ENCODE measurements at regions not wholly inside any gene's neighbourhood (a gene's known extent, or its start where the extent isn't known, plus 50 kb on each side); places are given as distances from the start of the nearest gene placed in this dataset.

DNA sequence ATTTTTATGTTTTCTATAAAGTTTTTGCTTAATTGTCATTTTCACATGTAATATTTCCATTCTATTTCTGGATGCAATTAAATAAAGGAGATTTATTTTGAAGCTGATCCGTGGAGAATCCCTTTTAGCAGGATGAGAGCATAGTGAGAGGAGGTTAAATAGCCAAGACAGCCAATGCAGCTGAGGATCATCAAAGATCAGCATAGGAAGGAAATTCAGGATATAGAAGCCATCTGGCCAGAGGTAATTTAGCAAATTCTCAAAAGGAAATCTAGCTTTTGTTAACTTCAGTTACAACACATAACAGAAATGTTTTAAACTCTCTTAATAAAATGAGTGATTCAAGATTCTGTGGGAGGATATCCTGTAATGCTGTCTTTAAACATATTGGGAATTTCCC, 122.8 kb upstream of the PDE3A start:
- no peaks in the 10 kb centered on the region for H3K4me1 Mint-ChIP-seq (ENCODE audit: unreplicated experiment)
- no peaks in the 10 kb centered on the region for H3K27me3 Mint-ChIP-seq (ENCODE audit: unreplicated experiment)
- TF ChIP-seq, protein P1, sequence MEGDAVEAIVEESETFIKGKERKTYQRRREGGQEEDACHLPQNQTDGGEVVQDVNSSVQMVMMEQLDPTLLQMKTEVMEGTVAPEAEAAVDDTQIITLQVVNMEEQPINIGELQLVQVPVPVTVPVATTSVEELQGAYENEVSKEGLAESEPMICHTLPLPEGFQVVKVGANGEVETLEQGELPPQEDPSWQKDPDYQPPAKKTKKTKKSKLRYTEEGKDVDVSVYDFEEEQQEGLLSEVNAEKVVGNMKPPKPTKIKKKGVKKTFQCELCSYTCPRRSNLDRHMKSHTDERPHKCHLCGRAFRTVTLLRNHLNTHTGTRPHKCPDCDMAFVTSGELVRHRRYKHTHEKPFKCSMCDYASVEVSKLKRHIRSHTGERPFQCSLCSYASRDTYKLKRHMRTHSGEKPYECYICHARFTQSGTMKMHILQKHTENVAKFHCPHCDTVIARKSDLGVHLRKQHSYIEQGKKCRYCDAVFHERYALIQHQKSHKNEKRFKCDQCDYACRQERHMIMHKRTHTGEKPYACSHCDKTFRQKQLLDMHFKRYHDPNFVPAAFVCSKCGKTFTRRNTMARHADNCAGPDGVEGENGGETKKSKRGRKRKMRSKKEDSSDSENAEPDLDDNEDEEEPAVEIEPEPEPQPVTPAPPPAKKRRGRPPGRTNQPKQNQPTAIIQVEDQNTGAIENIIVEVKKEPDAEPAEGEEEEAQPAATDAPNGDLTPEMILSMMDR (IDR thresholded peaks at IDR 0.05; ENCODE audit: unreplicated experiment) = no peak
- no peak for DNase-seq (ENCODE audit: low spot score)
- no peaks in the 10 kb centered on the region for H3K36me3 Mint-ChIP-seq (ENCODE audit: low read depth, unreplicated experiment)
- H3K9me3 Mint-ChIP-seq (ENCODE audit: unreplicated experiment) = no peaks in the 10 kb centered on the region
- no peak overlapping the region for H3K27ac Mint-ChIP-seq (ENCODE audit: unreplicated experiment)
- no peak overlapping the region for H3K4me3 Mint-ChIP-seq (ENCODE audit: unreplicated experiment)

DNA sequence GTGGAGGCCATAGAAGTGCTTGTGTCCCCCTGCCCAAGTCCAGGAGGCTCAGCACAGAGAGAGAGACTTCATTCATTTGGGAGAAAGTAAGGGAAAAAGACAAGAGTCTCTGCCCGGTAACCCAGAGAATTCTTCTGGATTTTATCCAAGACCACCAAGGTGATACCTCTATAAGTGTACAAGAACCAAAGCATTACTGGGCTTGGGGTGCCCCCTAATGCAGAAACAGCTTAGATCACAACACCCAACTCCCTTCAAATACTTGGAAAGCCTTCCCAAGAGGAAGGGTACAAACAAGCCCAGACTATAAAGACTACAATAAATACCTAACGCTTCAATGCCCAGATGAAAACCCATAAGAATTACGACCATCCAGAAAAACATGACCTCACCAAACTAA, 119.7 kb upstream of the PDE3A start:
- DNase-seq (ENCODE audit: low spot score) = no peak
- no peaks in the 10 kb centered on the region for H3K4me1 Mint-ChIP-seq (ENCODE audit: unreplicated experiment)
- TF ChIP-seq, protein P1 (IDR thresholded peaks at IDR 0.05; ENCODE audit: unreplicated experiment) = no peak
- H3K36me3 Mint-ChIP-seq (ENCODE audit: low read depth, unreplicated experiment) = no peaks in the 10 kb centered on the region
- H3K27me3 Mint-ChIP-seq (ENCODE audit: unreplicated experiment) = no peaks in the 10 kb centered on the region
- no peak overlapping the region for H3K4me3 Mint-ChIP-seq (ENCODE audit: unreplicated experiment)
- H3K9me3 Mint-ChIP-seq (ENCODE audit: unreplicated experiment) = no peaks in the 10 kb centered on the region
- H3K27ac Mint-ChIP-seq (ENCODE audit: unreplicated experiment) = no peak overlapping the region

DNA sequence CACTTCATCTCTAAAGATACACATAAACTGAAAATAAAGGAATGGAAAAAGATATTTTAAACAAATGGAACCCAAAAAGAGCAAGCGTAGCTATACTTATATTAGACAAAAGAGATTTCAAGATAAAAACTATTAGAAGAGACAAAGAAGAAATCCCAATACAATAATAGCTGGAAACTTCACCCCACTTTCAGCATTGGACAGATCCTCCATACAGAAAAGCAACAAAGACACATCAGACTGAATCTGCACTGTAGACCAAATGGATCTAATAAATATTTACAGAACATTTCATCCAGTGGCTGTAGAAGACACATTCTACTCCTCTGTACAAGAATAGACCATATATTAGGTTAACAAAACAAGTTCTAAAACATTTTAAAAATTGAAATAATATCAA, 117.6 kb upstream of the PDE3A start:
- no peak overlapping the region for H3K4me3 Mint-ChIP-seq (ENCODE audit: unreplicated experiment)
- H3K4me1 Mint-ChIP-seq (ENCODE audit: unreplicated experiment) = no peaks in the 10 kb centered on the region
- TF ChIP-seq, protein P1 (IDR thresholded peaks at IDR 0.05; ENCODE audit: unreplicated experiment) = no peak
- no peaks in the 10 kb centered on the region for H3K27me3 Mint-ChIP-seq (ENCODE audit: unreplicated experiment)
- no peaks in the 10 kb centered on the region for H3K36me3 Mint-ChIP-seq (ENCODE audit: low read depth, unreplicated experiment)
- no peak overlapping the region for H3K27ac Mint-ChIP-seq (ENCODE audit: unreplicated experiment)
- no peak for DNase-seq (ENCODE audit: low spot score)
- H3K9me3 Mint-ChIP-seq (ENCODE audit: unreplicated experiment) = no peaks in the 10 kb centered on the region

DNA sequence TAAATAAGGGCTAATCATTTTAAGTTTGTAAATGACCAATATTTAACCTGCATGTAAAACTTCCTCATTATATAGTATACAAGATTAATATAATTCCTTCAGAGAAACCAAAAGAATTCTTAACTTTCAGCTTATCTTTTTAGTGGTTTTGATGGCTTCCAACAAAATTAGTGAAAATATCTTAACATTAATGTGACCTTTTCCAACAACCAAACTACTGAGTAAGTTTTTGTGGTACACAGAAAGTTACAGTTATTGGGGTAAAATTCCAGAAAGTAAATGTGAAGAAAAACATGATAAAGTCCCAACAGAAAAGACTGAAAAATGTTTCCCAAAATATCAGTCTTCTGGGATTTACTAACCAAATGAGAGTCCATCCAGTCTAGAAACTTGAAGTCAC, 111.0 kb upstream of the PDE3A start:
- H3K27ac Mint-ChIP-seq (ENCODE audit: unreplicated experiment) = no peak overlapping the region

DNA sequence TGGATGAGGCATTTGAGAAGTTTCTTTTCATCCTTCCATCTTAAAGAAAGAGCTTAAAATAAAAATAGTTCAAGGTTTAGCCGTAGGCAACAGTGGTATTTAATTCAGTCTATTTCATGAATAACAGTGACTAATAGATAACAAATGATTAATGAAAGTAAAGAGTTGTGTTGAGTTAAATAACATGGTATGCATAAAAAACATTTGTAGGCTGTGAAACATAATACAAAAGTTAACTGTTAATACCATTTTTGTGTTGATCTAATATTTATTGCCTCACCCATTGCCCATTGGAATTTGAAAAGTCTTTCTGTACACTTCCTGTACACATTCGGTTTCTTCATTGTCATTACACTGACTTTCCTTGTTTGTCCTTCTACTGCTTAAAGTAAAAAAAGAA, 108.6 kb upstream of the PDE3A start:
- Mint-ChIP-seq H3K27me3 (ENCODE audit: unreplicated experiment) (no peaks in the 10 kb centered on the region), H3K27ac (ENCODE audit: unreplicated experiment) (no peak overlapping the region), H3K9me3 (ENCODE audit: unreplicated experiment) (no peaks in the 10 kb centered on the region), H3K36me3 (ENCODE audit: low read depth, unreplicated experiment) (no peaks in the 10 kb centered on the region), H3K4me3 (ENCODE audit: unreplicated experiment) (no peak overlapping the region), H3K4me1 (ENCODE audit: unreplicated experiment) (peaks cover 7% of the 10 kb centered on the region)
- TF ChIP-seq, protein P1 (IDR thresholded peaks at IDR 0.05; ENCODE audit: unreplicated experiment) = no peak
- no peak for DNase-seq (ENCODE audit: low spot score)

More for the DNA sequence above, 111.0 kb upstream of the PDE3A start:
- no peak overlapping the region for H3K4me3 Mint-ChIP-seq (ENCODE audit: unreplicated experiment)
- no peak for DNase-seq (ENCODE audit: low spot score)
- H3K9me3 Mint-ChIP-seq (ENCODE audit: unreplicated experiment) = no peaks in the 10 kb centered on the region
- no peaks in the 10 kb centered on the region for H3K4me1 Mint-ChIP-seq (ENCODE audit: unreplicated experiment)
- TF ChIP-seq, protein P1 (IDR thresholded peaks at IDR 0.05; ENCODE audit: unreplicated experiment) = no peak
- no peaks in the 10 kb centered on the region for H3K27me3 Mint-ChIP-seq (ENCODE audit: unreplicated experiment)
- H3K36me3 Mint-ChIP-seq (ENCODE audit: low read depth, unreplicated experiment) = no peaks in the 10 kb centered on the region
